Caco-2 (cell line): ENCODE measurements at regions not wholly inside any gene's neighbourhood (a gene's known extent, or its start where the extent isn't known, plus 50 kb on each side); places are given as distances from the start of the nearest gene placed in this dataset.

Experiments used
- BruUV-seq: library from RNA; stranded (reverse); fragments of 400-500 nt; replicated peaks from 2 replicates; lab custom pipeline; 2021; lab: Mats Ljungman, UMichigan
- CTCF ChIA-PET: fragments of 300-600 bp; sonication (Branson Sonifier 250); formaldehyde crosslinking; loops from one replicate; lab custom pipeline; 2022; ENCODE audit warnings: antibody characterized with exemption; lab: Charles Lee
- POLR2A ChIA-PET: fragments of 300-600 bp; sonication (Branson Sonifier 250); formaldehyde crosslinking; loops from one replicate; lab custom pipeline; 2022; ENCODE audit warnings: antibody characterized with exemption; lab: Charles Lee
- DNase-seq, 2 experiments: peaks; one replicate each; pipeline versions ENCODE4 v3.0.0 to v3.0.0-alpha.2; 2020 to 2022
- H3K27me3 ChIP-seq: replicated peaks from 2 replicates; pipeline ENCODE4 v1.6.0; 2011; ENCODE audit warnings: low read length; ENCODE audit not compliant: control insufficient read depth, insufficient read depth
- H3K36me3 ChIP-seq: 2 replicates; pipeline ENCODE4 v1.5.1; 2011; ENCODE audit warnings: low read length; ENCODE audit not compliant: control insufficient read depth, insufficient read depth
- H3K4me1 ChIP-seq: fragments of 250-450 bp; sonication (Bioruptor Pico); 2 replicates; pipeline ENCODE4 v1.5.1; 2020; ENCODE audit warnings: mild to moderate bottlenecking
- H3K4me3 ChIP-seq: 2 replicates; pipeline ENCODE4 v1.5.1; 2011; ENCODE audit warnings: low read depth, mild to moderate bottlenecking, control low read depth, low read length
- H3K9me3 ChIP-seq: fragments of 250-450 bp; sonication (Bioruptor Pico); 2 replicates; pipeline ENCODE4 v1.5.1; 2020; ENCODE audit warnings: mild to moderate bottlenecking, moderate library complexity
- H3K27ac Mint-ChIP-seq: one replicate; pipeline ENCODE4 v1.8.0; 2022; ENCODE audit warnings: mixed read lengths; ENCODE audit not compliant: unreplicated experiment
- H3K27me3 Mint-ChIP-seq: one replicate; pipeline ENCODE4 v1.8.0; 2022; ENCODE audit warnings: mixed read lengths; ENCODE audit not compliant: insufficient read depth, unreplicated experiment
- H3K36me3 Mint-ChIP-seq: one replicate; pipeline ENCODE4 v1.8.0; 2022; ENCODE audit warnings: mild to moderate bottlenecking, mixed read lengths; ENCODE audit not compliant: insufficient read depth, unreplicated experiment
- H3K4me1 Mint-ChIP-seq: one replicate; pipeline ENCODE4 v1.8.0; 2022; ENCODE audit warnings: low read depth, mixed read lengths; ENCODE audit not compliant: unreplicated experiment
- H3K4me3 Mint-ChIP-seq: one replicate; pipeline ENCODE4 v1.8.0; 2022; ENCODE audit warnings: mild to moderate bottlenecking, moderate library complexity, mixed read lengths; ENCODE audit not compliant: unreplicated experiment
- H3K9me3 Mint-ChIP-seq: one replicate; pipeline ENCODE4 v1.8.0; 2022; ENCODE audit warnings: mixed read lengths; ENCODE audit not compliant: unreplicated experiment
- CTCF ChIP-seq, 2 experiments: fragments of 200-600 bp in 1 of 2; IDR thresholded peaks; 1 replicate in 1 of 2; 2 replicates in 1 of 2; pipeline versions ENCODE4 v1.5.1 to v1.8.0; 2011 to 2022; ENCODE audit warnings: antibody characterized with exemption in 1 of 2, control low read depth in 1 of 2, inconsistent platforms in 1 of 2, low read depth in 1 of 2, low read length in 1 of 2, mild to moderate bottlenecking in 1 of 2, moderate library complexity in 1 of 2; ENCODE audit not compliant: insufficient read depth in 1 of 2, severe bottlenecking in 1 of 2, unreplicated experiment in 1 of 2
- intact Hi-C: fragments of 100-400 bp; cut with micrococcal nuclease; formaldehyde crosslinking; loops from one replicate; pipeline ENCODE4 v1.10.0; 2022; ENCODE audit not compliant: unreplicated experiment

- Histone ChIP-seq H3K9me3 (no peaks in the 10 kb centered on the region), H3K4me1 (no peaks in the 10 kb centered on the region), H3K36me3 (no peaks in the 10 kb centered on the region), H3K4me3 (no peak overlapping the region), H3K27me3 (no peaks in the 10 kb centered on the region)
- Mint-ChIP-seq H3K27me3 (no peaks in the 10 kb centered on the region), H3K36me3 (peaks cover 6% of the 10 kb centered on the region), H3K27ac (no peak overlapping the region), H3K4me1 (peaks cover 11% of the 10 kb centered on the region), H3K4me3 (no peak overlapping the region), H3K9me3 (peaks cover 11% of the 10 kb centered on the region)
- POLR2A ChIA-PET, result no interaction called here
- intact Hi-C loops, result no loop called here
- DNase-seq, result no peak
- no TSS peak for BruUV-seq
- TF ChIP-seq CTCF (IDR thresholded peaks at IDR 0.05; ENCODE audit: insufficient read depth in 1 of 2, low read depth in 1 of 2, low read length in 1 of 2, severe bottlenecking in 1 of 2, unreplicated experiment in 1 of 2), result no peak
- CTCF ChIA-PET, result no interaction called here
These were observed 703.0 kb upstream of the TBX3 start for GRCh38 chr12:115386946-115387345.

GRCh38 chr12:115385141-115385540, 701.2 kb upstream of the TBX3 start:
- no peak for TF ChIP-seq CTCF (IDR thresholded peaks at IDR 0.05; ENCODE audit: insufficient read depth in 1 of 2, low read depth in 1 of 2, low read length in 1 of 2, severe bottlenecking in 1 of 2, unreplicated experiment in 1 of 2)
- POLR2A ChIA-PET, result interaction anchor here (0.5 to 0.6 kb wide), 2 partner anchors 221 to 682 kb away, joined by 3 read pairs; no protein-coding TSS in a partner anchor
- Histone ChIP-seq H3K4me1 (no peaks in the 10 kb centered on the region), H3K36me3 (no peaks in the 10 kb centered on the region), H3K9me3 (no peaks in the 10 kb centered on the region), H3K4me3 (no peak overlapping the region), H3K27me3 (no peaks in the 10 kb centered on the region)
- H3K27me3 Mint-ChIP-seq, result no peaks in the 10 kb centered on the region
- H3K4me1 Mint-ChIP-seq, result peaks cover 11% of the 10 kb centered on the region
- no peak for DNase-seq
- H3K36me3 Mint-ChIP-seq, result peaks cover 6% of the 10 kb centered on the region
- H3K4me3 Mint-ChIP-seq, result no peak overlapping the region
- no peak overlapping the region for H3K27ac Mint-ChIP-seq
- CTCF ChIA-PET, result no interaction called here
- no TSS peak for BruUV-seq
- no peaks in the 10 kb centered on the region for H3K9me3 Mint-ChIP-seq
- intact Hi-C loops, result no loop called here

- no peak overlapping the region for H3K27ac Mint-ChIP-seq
- no peaks in the 10 kb centered on the region for H3K9me3 Mint-ChIP-seq
- H3K4me1 ChIP-seq, result no peaks in the 10 kb centered on the region
- H3K27me3 ChIP-seq, result no peaks in the 10 kb centered on the region
- POLR2A ChIA-PET, result no interaction called here
- no peaks in the 10 kb centered on the region for H3K36me3 ChIP-seq
- no peak for DNase-seq
- CTCF ChIA-PET, result interaction anchor here (0.7 kb wide), 1 partner anchor 790 kb away, joined by 6 read pairs; no protein-coding TSS in a partner anchor
- intact Hi-C loops, result no loop called here
- peaks cover 6% of the 10 kb centered on the region for H3K36me3 Mint-ChIP-seq
- no peak overlapping the region for H3K4me3 ChIP-seq
- H3K4me1 Mint-ChIP-seq, result peaks cover 11% of the 10 kb centered on the region
- no peak overlapping the region for H3K4me3 Mint-ChIP-seq
- TF ChIP-seq CTCF (IDR thresholded peaks at IDR 0.05; ENCODE audit: insufficient read depth in 1 of 2, low read depth in 1 of 2, low read length in 1 of 2, severe bottlenecking in 1 of 2, unreplicated experiment in 1 of 2), result no peak
- no peaks in the 10 kb centered on the region for H3K27me3 Mint-ChIP-seq
- no TSS peak for BruUV-seq
- H3K9me3 ChIP-seq, result no peaks in the 10 kb centered on the region
These were observed 700.4 kb upstream of the TBX3 start for GRCh38 chr12:115384391-115384790.
